ENCODE measurements at regions not wholly inside any gene's neighbourhood (a gene's known extent, or its start where the extent isn't known, plus 50 kb on each side); places are given as distances from the start of the nearest gene placed in this dataset.

- DNase-seq, result no peak
Measured at GRCh38 chr19:30648866-30649862, 277.0 kb downstream of the ZNF536 start.

- no peak for DNase-seq
Measured at GRCh38 chr19:30647891-30648720, 275.9 kb downstream of the ZNF536 start.

GRCh38 chr19:30646806-30647205 lies 274.6 kb downstream of the ZNF536 start:
- no peak for DNase-seq

GRCh38 chr19:30645946-30646577 lies 273.9 kb downstream of the ZNF536 start:
- no peak for DNase-seq

GRCh38 chr19:30640252-30640965 lies 268.2 kb downstream of the ZNF536 start:
- DNase-seq, result no peak

GRCh38 chr19:30638889-30639288 lies 266.7 kb downstream of the ZNF536 start:
- DNase-seq, result no peak

GRCh38 chr19:30637926-30638325 lies 265.7 kb downstream of the ZNF536 start:
- no peak for DNase-seq

GRCh38 chr19:30634996-30635975 lies 263.1 kb downstream of the ZNF536 start:
- no peak for DNase-seq

GRCh38 chr19:30634131-30634830 lies 262.1 kb downstream of the ZNF536 start:
- no peak for DNase-seq

- no peak for DNase-seq
Measured at GRCh38 chr19:30631033-30631370, 258.8 kb downstream of the ZNF536 start.

- no peak for DNase-seq
Measured at GRCh38 chr19:30630289-30631032, 258.3 kb downstream of the ZNF536 start.

- no peak for DNase-seq
Measured at GRCh38 chr19:30629086-30629485, 256.9 kb downstream of the ZNF536 start.

GRCh38 chr19:30626626-30626966 lies 254.4 kb downstream of the ZNF536 start:
- no peak for DNase-seq

GRCh38 chr19:30625947-30626625 lies 253.9 kb downstream of the ZNF536 start:
- no peak for DNase-seq

- no peak for DNase-seq
Measured at GRCh38 chr19:30622276-30622675, 250.1 kb downstream of the ZNF536 start.

- no peak for DNase-seq
Measured at GRCh38 chr19:30621326-30621920, 249.2 kb downstream of the ZNF536 start.

- DNase-seq, result no peak
Measured at GRCh38 chr19:30620354-30620753, 248.2 kb downstream of the ZNF536 start.

- no peak for DNase-seq
Measured at GRCh38 chr19:30609656-30610270, 237.6 kb downstream of the ZNF536 start.

- no peak for DNase-seq
Measured at GRCh38 chr19:30608471-30608870, 236.3 kb downstream of the ZNF536 start.

Data from hematopoietic multipotent progenitor cell treated with erythropoietin and hydrocortisone succinate and interleukin-3 and kit ligand, for 6 days (in vitro differentiated cells).